SW480 (cell line): ENCODE measurements at regions not wholly inside any gene's neighbourhood (a gene's known extent, or its start where the extent isn't known, plus 50 kb on each side); places are given as distances from the start of the nearest gene placed in this dataset.
"Not testable (repeated sequence)": the region's sequence is repeated elsewhere in the genome, so short reads cannot be mapped to it uniquely, and the experiment has no call there.

ENCODE experiments used
- DNase-seq: peaks from one replicate; pipeline ENCODE4 v3.0.0-alpha.2; 2016; ENCODE audit warnings: low spot score

DNA sequence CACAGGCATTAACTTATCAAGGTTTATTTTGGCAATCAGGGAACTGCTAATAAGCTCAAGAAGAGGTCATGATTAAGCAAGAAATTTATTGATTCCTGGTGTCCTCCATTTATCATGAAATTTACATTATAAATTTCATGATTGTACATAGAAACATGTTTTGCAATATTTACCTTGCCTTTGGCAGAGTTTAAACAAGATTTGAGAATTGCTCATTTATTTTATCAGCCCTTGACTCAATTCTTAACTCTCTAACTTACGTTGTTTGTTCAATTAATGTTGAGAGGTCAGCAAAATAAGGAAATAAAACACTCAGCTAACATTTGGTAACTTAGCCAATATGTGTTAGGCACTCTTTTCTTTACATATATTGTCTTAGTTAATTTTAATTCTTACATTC is 286.6 kb downstream of the SLC7A11 start:
- DNase-seq: no peak

DNA sequence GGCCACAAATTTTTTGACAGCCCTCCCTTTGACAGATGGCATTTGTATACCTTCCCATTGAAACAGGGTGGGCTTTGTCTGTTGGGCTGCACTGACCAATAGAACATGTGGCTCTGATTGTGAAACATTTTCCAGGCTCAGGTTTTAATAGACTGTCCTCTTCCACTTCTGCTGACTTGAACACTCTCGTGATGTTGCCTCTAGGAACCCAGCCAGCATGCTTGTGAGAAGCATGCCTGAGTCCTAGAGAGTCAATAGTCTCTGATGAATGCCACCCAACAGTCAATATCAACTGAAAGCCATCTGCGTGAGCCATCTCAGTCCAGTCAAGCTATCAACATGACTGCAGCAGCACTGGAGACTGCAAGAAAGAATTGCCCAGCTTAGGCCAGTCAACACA is 290.0 kb downstream of the SLC7A11 start:
- no peak for DNase-seq

DNA sequence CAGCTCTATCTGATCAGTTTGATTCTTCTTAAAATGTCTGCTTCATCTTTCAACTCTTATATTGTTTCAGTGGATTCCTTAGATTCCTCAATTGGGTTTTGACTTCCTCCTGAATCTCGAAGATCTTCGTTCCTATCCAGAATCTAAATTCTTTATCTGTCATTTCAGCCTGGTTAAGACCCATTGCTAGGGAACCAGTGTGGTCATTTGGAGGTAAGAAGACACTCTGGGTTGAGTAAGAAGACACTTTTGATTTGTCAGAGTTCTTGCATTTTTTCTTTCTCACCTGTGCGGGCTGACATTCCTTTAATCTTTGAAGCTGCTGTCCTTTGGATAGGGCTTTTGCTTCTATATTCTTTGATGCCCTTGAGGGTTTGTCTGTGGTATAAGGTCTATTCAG is 291.9 kb downstream of the SLC7A11 start:
- DNase-seq: no peak

DNA sequence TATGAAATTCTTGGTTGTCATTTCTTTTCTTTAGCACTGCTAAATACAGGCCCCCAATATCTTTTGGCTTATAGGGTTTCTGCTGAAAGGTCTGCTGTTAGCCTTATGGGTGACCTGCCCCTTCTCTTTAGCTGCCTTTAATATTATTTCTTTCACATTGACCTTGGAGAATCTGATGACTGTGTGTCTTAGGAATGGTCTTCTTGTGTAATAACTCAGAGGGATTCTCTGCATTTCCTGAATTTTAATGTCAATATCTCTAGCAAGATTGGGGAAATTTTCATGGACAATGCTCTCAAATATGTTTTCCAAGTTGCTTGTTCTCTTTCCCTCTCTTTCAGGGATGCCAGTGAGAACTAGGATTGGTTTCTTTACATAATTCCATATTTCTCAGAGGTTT is 292.4 kb downstream of the SLC7A11 start:
- DNase-seq: no peak

DNA sequence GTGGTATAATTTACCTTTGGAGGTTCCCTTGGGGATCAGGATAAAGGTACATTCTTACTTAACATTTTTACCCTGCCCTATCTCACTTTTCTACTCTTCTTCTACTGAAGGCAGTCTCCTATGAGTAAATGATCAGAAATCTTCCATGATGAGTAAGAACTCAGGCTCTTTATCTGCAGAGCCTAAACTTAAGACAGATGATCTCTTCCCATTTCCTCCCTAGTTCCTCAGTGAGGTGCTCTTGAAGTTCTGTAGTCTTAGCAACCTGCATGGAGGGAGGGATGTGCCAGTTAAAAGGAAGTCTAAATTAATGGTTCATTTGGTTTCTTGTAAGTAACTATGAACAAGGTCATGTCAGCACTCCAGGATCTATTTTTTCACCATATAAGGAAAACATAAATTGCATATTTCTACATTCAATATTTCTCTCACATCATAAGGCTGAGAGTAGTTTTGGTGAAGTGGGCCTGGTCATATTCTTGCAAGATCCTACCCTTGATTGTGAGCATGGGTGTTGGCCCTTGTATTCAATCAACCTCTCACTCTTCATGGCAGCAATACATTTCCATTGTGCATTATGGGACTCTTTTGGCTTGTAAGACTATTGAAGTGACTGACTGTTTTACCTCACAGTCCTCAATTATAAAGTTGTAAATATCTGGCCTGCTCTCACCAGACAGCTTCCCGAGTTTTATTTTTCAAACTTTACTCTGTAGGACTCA is 295.5 kb downstream of the SLC7A11 start:
- no peak for DNase-seq

GRCh38 chr4:137942815-137943214 is 299.3 kb downstream of the SLC7A11 start:
- DNase-seq: not testable (repeated sequence)

DNA sequence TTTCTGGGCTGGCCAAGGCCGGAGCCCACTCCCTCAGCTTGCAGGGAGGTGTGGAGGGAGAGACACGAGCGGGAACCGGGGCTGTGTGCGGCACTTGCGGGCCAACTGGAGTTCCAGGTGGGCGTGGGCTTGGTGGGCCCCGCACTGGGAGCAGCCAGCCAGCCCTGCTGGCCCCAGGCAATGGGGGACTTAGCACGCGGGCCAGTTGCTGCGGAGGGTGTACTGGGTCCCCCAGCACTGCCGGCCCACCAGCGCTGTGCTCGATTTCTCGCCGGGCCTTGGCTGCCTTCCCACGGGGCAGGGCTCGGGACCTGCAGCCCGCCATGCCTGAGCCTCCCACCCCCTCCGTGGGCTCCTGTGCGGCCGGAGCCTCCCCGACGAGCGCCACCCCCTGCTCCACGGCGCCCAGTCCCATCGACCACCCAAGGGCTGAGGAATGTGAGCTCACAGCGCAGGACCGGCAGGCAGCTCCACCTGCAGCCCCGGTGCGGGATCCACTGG is 300.1 kb downstream of the SLC7A11 start:
- not testable (repeated sequence) for DNase-seq

GRCh38 chr4:137934911-137935310 is 307.2 kb downstream of the SLC7A11 start:
- DNase-seq: no peak

GRCh38 chr4:137934046-137934445 is 308.1 kb downstream of the SLC7A11 start:
- no peak for DNase-seq

DNA sequence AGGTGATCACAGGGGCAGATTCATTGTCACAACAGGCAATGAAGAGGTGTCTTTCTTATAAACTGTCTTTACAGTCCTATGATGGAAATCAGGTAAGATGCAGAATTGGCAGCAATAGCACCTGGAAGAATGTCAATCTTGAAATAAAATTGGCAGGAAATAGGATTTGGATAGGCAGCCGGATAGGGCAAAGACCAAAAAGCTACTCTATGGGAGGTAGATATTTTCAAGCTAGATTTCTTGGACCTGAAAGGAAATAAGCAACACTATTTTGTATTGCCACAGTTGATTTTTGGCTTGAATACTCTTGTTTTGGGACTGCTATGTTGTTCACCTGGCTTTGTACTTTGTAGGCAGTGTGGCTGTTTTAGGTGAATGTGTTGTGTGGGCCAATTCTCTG is 314.2 kb downstream of the SLC7A11 start:
- no peak for DNase-seq

- no peak for DNase-seq
These were observed 318.7 kb downstream of the SLC7A11 start for GRCh38 chr4:137923494-137923893.

- no peak for DNase-seq
These were observed 319.4 kb downstream of the SLC7A11 start for GRCh38 chr4:137922721-137923120.

DNA sequence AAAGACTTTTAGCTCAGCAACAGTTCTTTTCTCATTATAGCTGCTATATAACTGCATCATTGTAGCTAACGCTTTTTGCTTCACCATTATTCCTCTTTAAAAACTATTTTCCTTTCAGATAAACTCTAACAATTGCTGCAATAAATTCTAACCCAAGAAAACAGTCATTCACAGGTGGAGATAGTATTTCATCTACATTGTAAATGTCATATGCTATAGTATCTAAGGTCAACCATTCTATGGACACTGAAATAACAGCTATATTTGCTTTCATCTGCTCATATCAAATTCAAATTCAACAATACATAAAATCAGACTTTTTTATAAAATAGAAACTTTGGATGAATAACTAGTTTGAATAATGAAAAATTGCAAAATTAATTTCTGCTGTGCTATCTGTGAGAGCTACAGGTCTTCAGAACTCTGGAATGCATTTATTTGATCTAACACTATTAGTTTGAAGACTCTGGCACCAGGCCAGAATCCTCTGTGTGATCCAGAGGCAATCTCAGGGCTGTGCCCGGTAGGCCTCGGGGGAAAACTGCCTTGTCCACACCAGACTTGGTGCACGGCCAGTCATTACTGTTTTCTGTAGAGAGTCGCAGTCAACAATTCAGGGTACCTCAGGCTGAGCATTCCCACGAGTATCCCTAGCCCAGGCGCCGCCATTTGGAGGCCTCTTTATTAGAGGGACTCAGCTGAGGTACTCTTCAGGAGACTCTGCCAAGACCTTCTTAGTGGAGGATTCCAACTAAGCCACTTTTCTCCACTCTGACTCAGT is 332.4 kb downstream of the SLC7A11 start:
- DNase-seq: no peak

DNA sequence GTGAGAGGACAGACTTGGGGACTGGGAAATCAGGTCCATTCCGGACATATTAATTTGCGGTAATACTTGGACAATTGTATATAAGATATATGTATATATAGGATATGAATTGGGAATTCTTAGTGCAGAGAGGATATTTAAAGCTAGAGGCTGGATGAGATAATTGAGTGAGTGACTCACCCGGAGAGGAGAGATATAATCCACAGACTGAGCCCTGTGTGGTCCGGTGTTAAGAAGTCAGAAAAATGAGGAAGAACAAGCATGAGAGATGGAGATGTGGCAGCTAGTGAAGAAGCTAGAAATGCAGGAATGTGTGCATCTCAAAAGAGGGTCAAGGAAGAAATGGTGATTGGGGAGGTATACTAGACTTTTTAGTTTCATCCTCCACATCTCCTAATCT is 336.2 kb downstream of the SLC7A11 start:
- DNase-seq: no peak

DNA sequence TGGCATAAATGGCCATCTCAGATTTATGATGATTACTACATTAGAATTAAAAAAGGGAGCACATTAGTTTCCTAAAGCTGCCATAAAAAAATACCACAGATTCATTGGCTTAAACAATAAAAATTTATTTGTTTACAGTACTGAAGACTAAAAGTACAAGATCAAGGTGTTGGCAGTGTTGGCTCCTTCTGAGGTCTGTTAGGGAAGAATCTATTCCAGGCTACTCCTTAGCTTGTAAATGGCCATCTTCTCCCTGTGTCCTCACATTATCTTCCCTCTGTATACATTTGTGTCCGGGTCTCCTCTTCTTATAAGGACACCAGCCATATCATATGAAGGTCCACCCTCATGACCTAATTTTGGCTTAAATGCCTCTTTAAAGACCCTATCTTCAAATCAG is 341.0 kb downstream of the SLC7A11 start:
- DNase-seq: no peak

DNA sequence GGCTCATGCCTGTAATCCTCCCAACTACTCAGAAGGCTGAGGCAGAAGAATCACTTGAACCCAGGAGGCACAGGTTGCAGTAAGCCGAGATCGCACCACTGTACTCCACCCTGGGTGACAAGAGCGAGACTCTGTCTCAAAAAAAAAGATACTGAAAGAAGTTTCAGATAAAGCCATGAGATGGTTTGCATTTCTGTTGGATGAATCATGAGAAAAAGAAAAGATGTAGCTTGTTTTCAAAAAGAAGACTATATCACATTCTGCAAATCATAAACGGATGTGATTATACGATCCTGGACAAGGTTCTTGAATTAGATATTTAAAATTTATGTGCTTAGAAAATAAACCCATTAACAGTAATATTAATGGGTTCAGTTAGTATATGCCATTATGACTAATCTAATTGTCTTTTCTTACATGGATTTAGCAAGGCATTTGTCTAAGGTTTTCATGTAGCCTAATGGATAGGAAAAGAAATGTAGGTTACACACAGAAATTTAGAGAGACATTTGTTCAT is 345.9 kb downstream of the SLC7A11 start:
- no peak for DNase-seq

DNA sequence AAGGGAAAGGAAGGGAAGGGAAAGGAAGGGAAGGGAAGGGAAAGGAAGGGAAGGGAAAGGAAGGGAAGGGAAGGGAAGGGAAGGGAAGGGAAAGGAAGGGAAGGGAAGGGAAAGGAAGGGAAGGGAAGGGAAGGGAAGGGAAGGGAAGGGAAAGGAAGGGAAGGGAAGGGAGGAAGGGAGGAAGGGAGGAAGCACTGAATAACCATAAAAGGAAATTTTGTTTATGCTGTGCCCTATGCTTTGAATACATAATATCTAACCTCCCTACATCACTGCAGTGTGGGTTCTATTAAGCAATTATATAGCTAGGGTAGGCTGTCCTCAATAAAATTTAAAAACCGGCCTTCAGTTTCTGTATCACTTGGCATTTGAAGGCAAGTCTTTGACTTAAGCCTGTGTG is 346.6 kb downstream of the SLC7A11 start:
- DNase-seq: not testable (repeated sequence)

DNA sequence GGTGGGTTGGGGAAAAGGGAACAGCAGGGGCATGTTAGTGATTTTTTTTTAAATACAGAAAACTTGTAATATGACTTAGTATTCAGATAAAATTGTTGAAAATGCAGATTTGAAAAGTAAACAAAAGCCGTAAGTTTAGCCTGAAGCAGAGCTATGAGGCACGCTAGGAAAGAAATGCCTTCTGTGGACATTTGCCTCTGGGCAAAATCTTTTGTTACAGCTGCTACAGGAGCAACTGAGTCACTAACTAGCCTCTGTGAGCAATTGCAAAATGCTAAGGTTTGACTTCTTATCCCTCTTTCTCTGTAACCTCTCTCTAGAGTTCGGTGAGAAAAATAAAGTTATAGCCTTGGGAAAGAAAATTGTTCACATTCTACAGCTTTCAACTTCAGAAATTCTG is 350.0 kb downstream of the SLC7A11 start:
- no peak for DNase-seq

GRCh38 chr4:137890812-137891211 is 351.3 kb downstream of the SLC7A11 start:
- no peak for DNase-seq

- no peak for DNase-seq
These were observed 349.3 kb upstream of the PCDH18 start for GRCh38 chr4:137881641-137882040.

DNA sequence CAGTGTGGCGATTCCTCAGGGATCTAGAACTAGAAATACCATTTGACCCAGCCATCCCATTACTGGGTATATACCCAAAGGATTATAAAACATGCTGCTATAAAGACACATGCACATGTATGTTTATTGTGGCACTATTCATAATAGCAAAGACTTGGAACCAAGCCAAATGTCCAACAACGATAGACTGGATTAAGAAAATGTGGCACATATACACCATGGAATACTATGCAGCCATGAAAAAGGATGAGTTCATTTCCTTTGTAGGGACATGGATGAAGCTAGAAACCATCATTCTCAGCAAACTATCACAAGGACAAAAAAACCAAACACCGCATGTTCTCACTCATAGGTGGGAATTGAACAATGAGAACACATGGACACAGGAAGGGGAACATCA is 335.8 kb upstream of the PCDH18 start:
- not testable (repeated sequence) for DNase-seq

DNA sequence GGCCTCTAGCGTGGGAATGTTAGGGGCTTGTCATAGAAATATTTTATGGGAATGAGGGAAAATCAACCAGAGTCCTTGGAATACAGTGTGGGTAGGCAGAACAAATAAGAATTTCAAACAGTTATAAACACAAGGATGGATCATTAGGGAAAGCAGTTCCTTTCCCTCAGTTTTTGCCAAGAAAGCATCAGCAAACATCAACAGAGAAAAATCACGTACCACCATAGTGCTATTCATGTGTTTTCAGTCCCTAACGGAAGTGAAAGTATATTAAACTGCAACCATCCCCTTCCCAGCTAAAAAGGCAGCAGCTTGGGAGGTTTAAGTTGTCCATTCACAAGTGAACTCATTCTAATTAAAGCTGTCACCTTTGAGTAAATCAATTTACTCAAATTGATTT is 334.4 kb upstream of the PCDH18 start:
- DNase-seq: no peak

DNA sequence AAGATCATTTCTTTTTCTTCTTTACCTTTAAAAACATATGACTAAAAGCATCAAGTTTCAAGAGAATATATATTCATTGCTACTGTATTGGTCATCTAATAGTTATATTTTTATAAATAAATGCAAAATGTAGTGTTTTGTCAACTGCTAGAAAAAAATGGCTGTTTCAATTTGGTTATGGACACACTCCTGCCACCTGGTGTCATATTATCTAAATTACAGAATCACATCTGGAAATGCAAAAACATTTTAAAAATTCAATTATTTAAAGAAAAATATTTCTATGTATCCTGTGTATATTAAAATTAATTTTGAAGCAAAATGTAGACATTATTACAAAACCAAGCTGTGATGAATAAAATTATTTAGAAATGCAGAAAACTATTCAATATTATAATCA is 329.4 kb upstream of the PCDH18 start:
- no peak for DNase-seq
